H1 (cell line): ENCODE measurements at regions not wholly inside any gene's neighbourhood (a gene's known extent, or its start where the extent isn't known, plus 50 kb on each side); places are given as distances from the start of the nearest gene placed in this dataset.

Experiments used
- CHD7 ChIP-seq: fragments of 300-600 bp; sonication (generic); IDR thresholded peaks from 2 replicates; pipeline ENCODE4 v1.7.1; 2012; ENCODE audit warnings: low read length, moderate library complexity, mild to moderate bottlenecking, inconsistent platforms; ENCODE audit not compliant: insufficient replicate concordance
- GABPA ChIP-seq: IDR thresholded peaks from 2 replicates; pipeline ENCODE4 v1.6.1; 2011; ENCODE audit warnings: mild to moderate bottlenecking, low read length, moderate library complexity, borderline replicate concordance; ENCODE audit not compliant: insufficient read depth
- NANOG ChIP-seq: IDR thresholded peaks from 2 replicates; pipeline ENCODE4 v1.6.1; 2011; ENCODE audit warnings: low read length, low read depth, mild to moderate bottlenecking, inconsistent platforms; ENCODE audit not compliant: insufficient read depth, poor library complexity, severe bottlenecking
- NRF1 ChIP-seq: IDR thresholded peaks from 2 replicates; pipeline ENCODE4 v1.6.1; 2011; ENCODE audit warnings: mild to moderate bottlenecking, low read depth, low read length, improper control_type of control experiment
- TAF7 ChIP-seq: optimal IDR thresholded peaks from 2 replicates; pipeline ENCODE3; 2011; ENCODE audit warnings: low read depth, mild to moderate bottlenecking, inconsistent platforms, low read length, moderate library complexity, borderline replicate concordance
- USF2 ChIP-seq: IDR thresholded peaks from 2 replicates; pipeline ENCODE4 v1.6.1; 2011; ENCODE audit warnings: low read length, improper control_type of control experiment

- no peak for TF ChIP-seq CHD7
- TF ChIP-seq TAF7 = no peak
- no peak for TF ChIP-seq NRF1
- TF ChIP-seq GABPA = no peak
- no peak for TF ChIP-seq NANOG
- no peak for TF ChIP-seq USF2
These were observed 117.2 kb upstream of the SALL1 start (continued) for GRCh38 chr16:51268237-51268636.
